Neural crest cell (in vitro differentiated cells): ENCODE measurements at regions not wholly inside any gene's neighbourhood (a gene's known extent, or its start where the extent isn't known, plus 50 kb on each side); places are given as distances from the start of the nearest gene placed in this dataset.

Experiments used
- DNase-seq: peaks from one replicate; pipeline ENCODE4 v3.0.0; 2021; ENCODE audit warnings: low read depth, mixed read lengths, low spot score
- H3K27ac Mint-ChIP-seq: one replicate; pipeline ENCODE4 v1.8.0; 2021; ENCODE audit warnings: mild to moderate bottlenecking, mixed read lengths; ENCODE audit not compliant: unreplicated experiment
- H3K27me3 Mint-ChIP-seq: 2 replicates; pipeline ENCODE4 v1.8.0; 2021; ENCODE audit warnings: low read depth, mild to moderate bottlenecking, mixed read lengths
- H3K36me3 Mint-ChIP-seq: 2 replicates; pipeline ENCODE4 v1.8.0; 2021; ENCODE audit warnings: low read depth, mild to moderate bottlenecking, mixed read lengths
- H3K4me1 Mint-ChIP-seq: 2 replicates; pipeline ENCODE4 v1.8.0; 2021; ENCODE audit warnings: mixed read lengths
- H3K4me3 Mint-ChIP-seq: one replicate; pipeline ENCODE4 v1.8.0; 2021; ENCODE audit warnings: mild to moderate bottlenecking, mixed read lengths
- H3K9me3 Mint-ChIP-seq: 2 replicates; pipeline ENCODE4 v1.8.0; 2021; ENCODE audit warnings: mixed read lengths
- CTCF ChIP-seq: fragments of 200-600 bp; sonication (generic); conservative IDR thresholded peaks from 2 replicates; pipeline ENCODE4 v1.5.0; 2021; ENCODE audit warnings: antibody characterized with exemption, mild to moderate bottlenecking

- no peaks in the 10 kb centered on the region for H3K9me3 Mint-ChIP-seq
- no peaks in the 10 kb centered on the region for H3K36me3 Mint-ChIP-seq
- DNase-seq, result no peak
- no peak for TF ChIP-seq CTCF
- peaks cover 13% of the 10 kb centered on the region for H3K4me1 Mint-ChIP-seq
- no peak overlapping the region for H3K4me3 Mint-ChIP-seq
- H3K27ac Mint-ChIP-seq, result no peak overlapping the region
- no peaks in the 10 kb centered on the region for H3K27me3 Mint-ChIP-seq
Observed at GRCh38 chr3:64743156-64743886, 55.5 kb upstream of the ADAMTS9 start.

GRCh38 chr3:64741341-64741740 lies 53.5 kb upstream of the ADAMTS9 start:
- H3K4me3 Mint-ChIP-seq, result no peak overlapping the region
- DNase-seq, result no peak
- no peak overlapping the region for H3K27ac Mint-ChIP-seq
- H3K27me3 Mint-ChIP-seq, result no peaks in the 10 kb centered on the region
- H3K4me1 Mint-ChIP-seq, result peaks cover 11% of the 10 kb centered on the region
- no peaks in the 10 kb centered on the region for H3K36me3 Mint-ChIP-seq
- no peak for TF ChIP-seq CTCF
- H3K9me3 Mint-ChIP-seq, result no peaks in the 10 kb centered on the region

DNA sequence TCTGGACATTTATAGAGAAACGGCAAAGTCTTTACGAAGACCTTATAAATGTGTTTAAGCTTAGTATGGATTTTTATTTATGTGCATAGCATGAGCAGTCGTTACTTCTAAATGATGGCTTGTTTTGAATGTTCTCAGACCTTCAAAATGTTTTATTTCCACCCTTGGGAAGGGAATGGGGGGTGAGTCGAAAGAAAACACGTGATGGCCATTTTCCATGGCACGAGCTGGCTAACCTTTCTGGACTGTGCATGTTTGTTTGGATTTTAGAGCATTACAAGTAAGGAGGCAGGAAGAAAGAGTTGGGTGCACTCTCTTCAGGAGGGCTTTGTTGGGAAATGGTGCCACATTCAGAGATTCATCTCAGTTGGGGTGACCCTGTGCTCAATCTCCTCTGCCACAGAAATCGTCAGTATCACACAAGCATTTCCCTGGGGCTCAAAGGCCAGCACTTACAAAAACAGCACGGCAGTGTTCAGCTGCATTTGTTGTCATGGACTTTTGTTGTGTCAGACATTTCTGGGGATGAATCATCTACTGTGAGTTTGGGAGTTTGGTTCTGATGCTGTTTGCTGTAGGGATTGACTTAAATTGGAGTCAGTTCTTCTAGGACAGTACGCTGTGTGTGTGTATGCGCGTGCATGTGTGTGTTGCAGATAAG lies 52.3 kb upstream of the ADAMTS9 start:
- Mint-ChIP-seq H3K36me3 (no peaks in the 10 kb centered on the region), H3K27me3 (no peaks in the 10 kb centered on the region), H3K4me3 (no peak overlapping the region), H3K4me1 (peaks cover 11% of the 10 kb centered on the region), H3K27ac (no peak overlapping the region), H3K9me3 (no peaks in the 10 kb centered on the region)
- TF ChIP-seq CTCF, result no peak
- no peak for DNase-seq
